Germinal center (tissue), 1 donor: ENCODE measurements at regions not wholly inside any gene's neighbourhood (a gene's known extent, or its start where the extent isn't known, plus 50 kb on each side); places are given as distances from the start of the nearest gene placed in this dataset.

ENCODE experiments used
- DNase-seq: peaks from one replicate; pipeline ENCODE4 v3.0.0; 2012; ENCODE audit warnings: mixed read lengths, low spot score

GRCh38 chr1:221308534-221309511, 429.6 kb downstream of the HLX start:
- DNase-seq: no peak

GRCh38 chr1:221309723-221310122, 430.5 kb downstream of the HLX start:
- no peak for DNase-seq

- no peak for DNase-seq
These were observed 430.9 kb downstream of the HLX start for GRCh38 chr1:221310180-221310579.

GRCh38 chr1:221315330-221315729, 426.6 kb downstream of the DUSP10 start:
- DNase-seq: no peak

- no peak for DNase-seq
These were observed 425.3 kb downstream of the DUSP10 start for GRCh38 chr1:221316491-221317056.

GRCh38 chr1:221317537-221317936, 424.4 kb downstream of the DUSP10 start:
- DNase-seq: no peak

GRCh38 chr1:221327954-221328353, 413.9 kb downstream of the DUSP10 start:
- DNase-seq: no peak

- no peak for DNase-seq
These were observed 413.5 kb downstream of the DUSP10 start for GRCh38 chr1:221328371-221328770.

GRCh38 chr1:221331273-221332183, 410.4 kb downstream of the DUSP10 start:
- no peak for DNase-seq

GRCh38 chr1:221334062-221334461, 407.8 kb downstream of the DUSP10 start:
- DNase-seq: no peak

- no peak for DNase-seq
These were observed 406.5 kb downstream of the DUSP10 start for GRCh38 chr1:221335161-221336101.

- DNase-seq: no peak
These were observed 405.8 kb downstream of the DUSP10 start for GRCh38 chr1:221336126-221336525.

GRCh38 chr1:221337106-221337505, 404.8 kb downstream of the DUSP10 start:
- no peak for DNase-seq

- no peak for DNase-seq
These were observed 398.8 kb downstream of the DUSP10 start for GRCh38 chr1:221343136-221343535.

GRCh38 chr1:221343607-221344006, 398.3 kb downstream of the DUSP10 start:
- no peak for DNase-seq

- DNase-seq: no peak
These were observed 397.2 kb downstream of the DUSP10 start for GRCh38 chr1:221344693-221345092.

- no peak for DNase-seq
These were observed 394.2 kb downstream of the DUSP10 start for GRCh38 chr1:221347706-221348105.

GRCh38 chr1:221350091-221350490, 391.8 kb downstream of the DUSP10 start:
- no peak for DNase-seq

GRCh38 chr1:221356693-221357092, 385.2 kb downstream of the DUSP10 start:
- no peak for DNase-seq

GRCh38 chr1:221363039-221363438, 378.9 kb downstream of the DUSP10 start:
- no peak for DNase-seq

- DNase-seq: no peak
These were observed 375.3 kb downstream of the DUSP10 start for GRCh38 chr1:221366495-221367110.
